SU-DHL-6 (cell line): ENCODE measurements at regions not wholly inside any gene's neighbourhood (a gene's known extent, or its start where the extent isn't known, plus 50 kb on each side); places are given as distances from the start of the nearest gene placed in this dataset.

Experiments
- H2AFZ ChIP-seq: fragments of 200-600 bp; sonication (generic); 2 replicates; pipeline ENCODE4 v1.6.1; 2014; ENCODE audit warnings: low read depth, mild to moderate bottlenecking, moderate library complexity, mixed read lengths, antibody characterized with exemption, low read length; ENCODE audit not compliant: severe bottlenecking
- H3F3A ChIP-seq: fragments of 200-600 bp; shearing (Covaris generic); 2 replicates; pipeline ENCODE4 v1.6.0; 2016; ENCODE audit warnings: antibody characterized with exemption, mild to moderate bottlenecking; ENCODE audit not compliant: insufficient read depth
- H3K27ac ChIP-seq: fragments of 200-600 bp; sonication (generic); 2 replicates; pipeline ENCODE4 v1.5.1; 2016; ENCODE audit warnings: low read depth, mild to moderate bottlenecking, low read length, moderate library complexity, mixed read lengths
- H3K27me3 ChIP-seq: fragments of 200-600 bp; sonication (generic), shearing (Covaris generic); 2 replicates; pipeline ENCODE4 v1.6.0; 2014; ENCODE audit warnings: mild to moderate bottlenecking, low read length
- H3K36me3 ChIP-seq: fragments of 200-600 bp; sonication (generic); 2 replicates; pipeline ENCODE4 v1.6.1; 2014; ENCODE audit warnings: mild to moderate bottlenecking, low read length, mixed read lengths
- H3K4me2 ChIP-seq: fragments of 300-600, 200-600 bp; shearing (Covaris generic), sonication (generic); 2 replicates; pipeline ENCODE4 v1.6.0; 2014; ENCODE audit warnings: low read length, low read depth, mild to moderate bottlenecking; ENCODE audit not compliant: poor library complexity, severe bottlenecking
- H3K4me3 ChIP-seq: fragments of 200-600 bp; sonication (generic); 2 replicates; pipeline ENCODE4 v1.5.1; 2014; ENCODE audit warnings: antibody characterized with exemption, low read length, mild to moderate bottlenecking, mixed read lengths; ENCODE audit not compliant: insufficient read depth, poor library complexity, severe bottlenecking
- H3K79me2 ChIP-seq: fragments of 200-600 bp; sonication (generic); 2 replicates; pipeline ENCODE4 v1.6.1; 2014; ENCODE audit warnings: mild to moderate bottlenecking, low read length, moderate library complexity; ENCODE audit not compliant: insufficient read depth
- H3K9ac ChIP-seq: fragments of 200-600 bp; sonication (generic); 2 replicates; pipeline ENCODE4 v1.7.0; 2014; ENCODE audit warnings: mild to moderate bottlenecking, low read length
- H3K9me2 ChIP-seq: fragments of 200-600 bp; sonication (generic); replicated peaks from 2 replicates; pipeline ENCODE4 v1.6.1; 2014; ENCODE audit warnings: low read length; ENCODE audit not compliant: insufficient read depth
- H3K9me3 ChIP-seq: fragments of 200-600 bp; sonication (generic); 2 replicates; pipeline ENCODE4 v1.6.1; 2014; ENCODE audit warnings: low read length, mixed read lengths; ENCODE audit not compliant: insufficient read depth
- H4K20me1 ChIP-seq: fragments of 200-600 bp; sonication (generic); 2 replicates; pipeline ENCODE4 v1.6.1; 2014; ENCODE audit warnings: low read depth, mild to moderate bottlenecking, antibody characterized with exemption, low read length, moderate library complexity, mixed read lengths
- EZH2phosphoT487 ChIP-seq: fragments of 200-600 bp; sonication (generic), shearing (Covaris generic); conservative IDR thresholded peaks from 2 replicates; pipeline ENCODE4 v1.6.1; 2018; ENCODE audit warnings: mild to moderate bottlenecking, antibody characterized with exemption, low read length, moderate library complexity, mixed read lengths
- TF ChIP-seq, protein P1 (sequence below): fragments of 200-600 bp; sonication (generic); IDR thresholded peaks from one replicate; pipeline ENCODE4 v1.5.1; 2017; ENCODE audit warnings: antibody characterized with exemption, mild to moderate bottlenecking, low read length, moderate library complexity; ENCODE audit not compliant: insufficient read depth, poor library complexity, severe bottlenecking

- no peak overlapping the region for H3K9ac ChIP-seq
- H3K9me3 ChIP-seq = no peaks in the 10 kb centered on the region
- TF ChIP-seq EZH2phosphoT487 = no peak
- TF ChIP-seq, protein P1, sequence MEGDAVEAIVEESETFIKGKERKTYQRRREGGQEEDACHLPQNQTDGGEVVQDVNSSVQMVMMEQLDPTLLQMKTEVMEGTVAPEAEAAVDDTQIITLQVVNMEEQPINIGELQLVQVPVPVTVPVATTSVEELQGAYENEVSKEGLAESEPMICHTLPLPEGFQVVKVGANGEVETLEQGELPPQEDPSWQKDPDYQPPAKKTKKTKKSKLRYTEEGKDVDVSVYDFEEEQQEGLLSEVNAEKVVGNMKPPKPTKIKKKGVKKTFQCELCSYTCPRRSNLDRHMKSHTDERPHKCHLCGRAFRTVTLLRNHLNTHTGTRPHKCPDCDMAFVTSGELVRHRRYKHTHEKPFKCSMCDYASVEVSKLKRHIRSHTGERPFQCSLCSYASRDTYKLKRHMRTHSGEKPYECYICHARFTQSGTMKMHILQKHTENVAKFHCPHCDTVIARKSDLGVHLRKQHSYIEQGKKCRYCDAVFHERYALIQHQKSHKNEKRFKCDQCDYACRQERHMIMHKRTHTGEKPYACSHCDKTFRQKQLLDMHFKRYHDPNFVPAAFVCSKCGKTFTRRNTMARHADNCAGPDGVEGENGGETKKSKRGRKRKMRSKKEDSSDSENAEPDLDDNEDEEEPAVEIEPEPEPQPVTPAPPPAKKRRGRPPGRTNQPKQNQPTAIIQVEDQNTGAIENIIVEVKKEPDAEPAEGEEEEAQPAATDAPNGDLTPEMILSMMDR = no peak
- H3K27me3 ChIP-seq = no peaks in the 10 kb centered on the region
- no peaks in the 10 kb centered on the region for H4K20me1 ChIP-seq
- H3K4me2 ChIP-seq = no peak overlapping the region
- no peak overlapping the region for H3K4me3 ChIP-seq
- no peak overlapping the region for H2AFZ ChIP-seq
- H3K9me2 ChIP-seq = no peaks in the 10 kb centered on the region
- H3K79me2 ChIP-seq = no peaks in the 10 kb centered on the region
- H3K36me3 ChIP-seq = no peaks in the 10 kb centered on the region
- no peaks in the 10 kb centered on the region for H3F3A ChIP-seq
- no peak overlapping the region for H3K27ac ChIP-seq
Observed at GRCh38 chr15:31175484-31175883, 74.0 kb upstream of the TRPM1 start.

GRCh38 chr15:31177951-31178350 lies 76.4 kb upstream of the TRPM1 start:
- TF ChIP-seq EZH2phosphoT487 = no peak
- TF ChIP-seq, protein P1 = no peak
- H3F3A ChIP-seq = no peaks in the 10 kb centered on the region
- no peak overlapping the region for H3K4me2 ChIP-seq
- H3K27me3 ChIP-seq = no peaks in the 10 kb centered on the region
- no peaks in the 10 kb centered on the region for H4K20me1 ChIP-seq
- H3K9me3 ChIP-seq = no peaks in the 10 kb centered on the region
- H3K9ac ChIP-seq = no peak overlapping the region
- H3K27ac ChIP-seq = no peak overlapping the region
- H2AFZ ChIP-seq = no peak overlapping the region
- H3K36me3 ChIP-seq = no peaks in the 10 kb centered on the region
- no peak overlapping the region for H3K4me3 ChIP-seq
- no peaks in the 10 kb centered on the region for H3K79me2 ChIP-seq
- H3K9me2 ChIP-seq = no peaks in the 10 kb centered on the region

GRCh38 chr15:31178705-31179104 lies 77.2 kb upstream of the TRPM1 start:
- Histone ChIP-seq H3K4me2 (no peak overlapping the region), H3K27ac (no peak overlapping the region), H3F3A (no peaks in the 10 kb centered on the region), H3K9ac (no peak overlapping the region), H4K20me1 (no peaks in the 10 kb centered on the region), H3K9me3 (no peaks in the 10 kb centered on the region), H3K27me3 (no peaks in the 10 kb centered on the region), H3K9me2 (no peaks in the 10 kb centered on the region), H3K4me3 (no peak overlapping the region), H3K36me3 (no peaks in the 10 kb centered on the region), H3K79me2 (no peaks in the 10 kb centered on the region), H2AFZ (no peak overlapping the region)
- TF ChIP-seq EZH2phosphoT487 = no peak
- TF ChIP-seq, protein P1 = no peak
